ENCODE measurements at regions not wholly inside any gene's neighbourhood (a gene's known extent, or its start where the extent isn't known, plus 50 kb on each side); places are given as distances from the start of the nearest gene placed in this dataset.
"Not testable (repeated sequence)": the region's sequence is repeated elsewhere in the genome, so short reads cannot be mapped to it uniquely, and the experiment has no call there.

GRCh38 chrX:42195506-42195905, 272.2 kb upstream of the CASK start:
- Mint-ChIP-seq H3K27me3 (ENCODE audit: low read depth) (no peaks in the 10 kb centered on the region), H3K36me3 (ENCODE audit: low read depth) (peaks cover 3% of the 10 kb centered on the region)
- DNase-seq (ENCODE audit: low read depth, low spot score): no peak

GRCh38 chrX:42189576-42189975, 266.2 kb upstream of the CASK start:
- no peak overlapping the region for H3K27ac Mint-ChIP-seq (ENCODE audit: unreplicated experiment)
- H3K4me3 Mint-ChIP-seq: no peak overlapping the region
- peaks cover 3% of the 10 kb centered on the region for H3K36me3 Mint-ChIP-seq (ENCODE audit: low read depth)
- DNase-seq (ENCODE audit: low read depth, low spot score): no peak
- no peak for TF ChIP-seq CTCF (conservative IDR thresholded peaks at IDR 0.05)
- no peaks in the 10 kb centered on the region for H3K27me3 Mint-ChIP-seq (ENCODE audit: low read depth)
- peaks cover 4% of the 10 kb centered on the region for H3K4me1 Mint-ChIP-seq
- peaks cover 14% of the 10 kb centered on the region for H3K9me3 Mint-ChIP-seq

More at GRCh38 chrX:42195506-42195905, 272.2 kb upstream of the CASK start:
- Mint-ChIP-seq H3K4me1 (no peaks in the 10 kb centered on the region), H3K4me3 (no peak overlapping the region), H3K27ac (ENCODE audit: unreplicated experiment) (no peak overlapping the region), H3K9me3 (peaks cover 14% of the 10 kb centered on the region)
- TF ChIP-seq CTCF (conservative IDR thresholded peaks at IDR 0.05): no peak

GRCh38 chrX:42188730-42189129, 265.4 kb upstream of the CASK start:
- peaks cover 3% of the 10 kb centered on the region for H3K36me3 Mint-ChIP-seq (ENCODE audit: low read depth)
- H3K27me3 Mint-ChIP-seq (ENCODE audit: low read depth): no peaks in the 10 kb centered on the region
- H3K9me3 Mint-ChIP-seq: peaks cover 14% of the 10 kb centered on the region
- H3K4me3 Mint-ChIP-seq: no peak overlapping the region
- no peak for DNase-seq (ENCODE audit: low read depth, low spot score)
- H3K4me1 Mint-ChIP-seq: peaks cover 4% of the 10 kb centered on the region
- no peak overlapping the region for H3K27ac Mint-ChIP-seq (ENCODE audit: unreplicated experiment)
- TF ChIP-seq CTCF (conservative IDR thresholded peaks at IDR 0.05): no peak

GRCh38 chrX:42176789-42177188, 253.4 kb upstream of the CASK start:
- H3K27ac Mint-ChIP-seq (ENCODE audit: unreplicated experiment): no peak overlapping the region
- H3K27me3 Mint-ChIP-seq (ENCODE audit: low read depth): no peaks in the 10 kb centered on the region
- DNase-seq (ENCODE audit: low read depth, low spot score): no peak
- no peaks in the 10 kb centered on the region for H3K4me1 Mint-ChIP-seq
- H3K9me3 Mint-ChIP-seq: peaks cover 3% of the 10 kb centered on the region
- TF ChIP-seq CTCF (conservative IDR thresholded peaks at IDR 0.05): no peak
- no peak overlapping the region for H3K4me3 Mint-ChIP-seq
- no peaks in the 10 kb centered on the region for H3K36me3 Mint-ChIP-seq (ENCODE audit: low read depth)

- DNase-seq (ENCODE audit: low read depth, low spot score): no peak
- Mint-ChIP-seq H3K9me3 (peaks cover 3% of the 10 kb centered on the region), H3K4me3 (no peak overlapping the region), H3K27me3 (ENCODE audit: low read depth) (no peaks in the 10 kb centered on the region), H3K27ac (ENCODE audit: unreplicated experiment) (no peak overlapping the region), H3K4me1 (no peaks in the 10 kb centered on the region), H3K36me3 (ENCODE audit: low read depth) (no peaks in the 10 kb centered on the region)
- TF ChIP-seq CTCF (conservative IDR thresholded peaks at IDR 0.05): no peak
Measured at GRCh38 chrX:42175843-42176242, 252.5 kb upstream of the CASK start.

GRCh38 chrX:42157923-42158322, 234.6 kb upstream of the CASK start:
- H3K9me3 Mint-ChIP-seq: peaks cover 18% of the 10 kb centered on the region
- H3K27ac Mint-ChIP-seq (ENCODE audit: unreplicated experiment); H3K27me3 Mint-ChIP-seq (ENCODE audit: low read depth); H3K36me3 Mint-ChIP-seq (ENCODE audit: low read depth); DNase-seq (ENCODE audit: low read depth, low spot score); H3K4me1 Mint-ChIP-seq; H3K4me3 Mint-ChIP-seq: not testable (repeated sequence)
